ENCODE measurements at regions not wholly inside any gene's neighbourhood (a gene's known extent, or its start where the extent isn't known, plus 50 kb on each side); places are given as distances from the start of the nearest gene placed in this dataset.
A peak's percentile ranks its signal among the peaks of the same experiment; 100 is the strongest.
"Not testable (repeated sequence)": the region's sequence is repeated elsewhere in the genome, so short reads cannot be mapped to it uniquely, and the experiment has no call there.

DNA sequence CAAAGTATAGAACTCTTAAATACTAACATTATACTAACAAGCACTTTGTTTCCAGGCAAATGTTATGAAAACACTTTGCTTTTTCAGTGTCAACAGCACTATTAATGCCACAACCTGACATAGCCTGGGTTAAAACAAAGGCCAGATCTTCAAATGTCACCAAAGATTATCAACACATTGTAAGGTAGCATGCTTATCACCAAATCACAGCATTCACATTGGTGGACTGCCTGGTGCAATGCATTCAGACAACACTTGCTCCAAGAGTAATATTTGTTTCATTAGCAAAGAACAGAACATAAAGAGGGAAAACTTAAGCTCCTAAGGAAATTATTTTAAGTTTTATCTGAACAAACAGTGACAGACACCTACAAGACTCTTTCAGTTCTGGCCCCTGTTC, 1361.2 kb downstream of the CDH8 start:
- no peak for DNase-seq (ENCODE audit: low read depth)

DNA sequence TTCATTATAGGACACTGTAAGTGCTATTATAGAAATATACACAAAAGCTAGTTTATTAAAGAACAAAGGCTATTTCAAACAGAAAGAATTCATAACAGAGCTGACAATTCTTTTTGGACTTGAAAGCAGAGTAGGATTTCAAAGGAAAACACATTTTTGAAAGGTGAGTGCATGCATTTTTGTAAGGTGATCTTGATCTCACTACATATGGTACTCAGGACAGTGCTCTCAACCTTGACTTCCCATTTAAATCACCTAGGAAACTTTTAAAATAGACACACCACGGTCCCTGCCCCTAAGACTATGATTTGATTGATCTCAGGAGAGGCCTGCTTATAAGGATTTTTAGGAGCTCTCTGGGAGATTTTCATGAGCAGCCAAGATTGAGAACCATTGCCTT, 1362.0 kb downstream of the CDH8 start:
- no peak for DNase-seq (ENCODE audit: low read depth)

DNA sequence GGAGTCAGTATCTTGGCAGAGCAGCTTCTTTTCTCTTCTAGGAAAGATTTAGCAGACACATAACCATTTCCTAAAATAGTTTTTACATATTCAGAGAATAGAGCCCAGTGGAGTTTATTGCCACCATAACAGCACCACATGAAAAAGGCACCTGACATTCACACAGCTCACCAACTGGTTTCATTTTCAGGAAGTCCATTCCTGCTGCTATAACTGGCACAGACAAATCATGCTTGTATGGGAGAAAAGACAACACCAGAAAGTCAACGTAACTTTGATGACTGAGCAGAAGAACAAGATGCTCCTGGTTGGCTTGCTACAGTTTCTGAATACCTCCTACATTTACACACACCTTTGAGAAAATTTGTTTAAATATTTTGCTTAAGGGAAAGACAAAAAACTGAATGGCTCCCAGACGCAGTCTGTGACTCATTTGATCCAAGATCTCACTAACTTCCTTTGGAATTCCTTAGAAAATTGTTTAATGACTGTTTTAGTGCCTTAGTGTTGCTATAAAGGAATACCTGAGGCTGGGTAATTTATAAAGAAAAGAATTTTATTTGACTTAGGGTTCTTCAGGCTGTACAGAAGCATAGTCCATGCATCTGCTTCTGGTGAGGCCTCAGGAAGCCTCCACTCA, 1380.6 kb downstream of the CDH8 start:
- no peak for DNase-seq (ENCODE audit: low read depth)

DNA sequence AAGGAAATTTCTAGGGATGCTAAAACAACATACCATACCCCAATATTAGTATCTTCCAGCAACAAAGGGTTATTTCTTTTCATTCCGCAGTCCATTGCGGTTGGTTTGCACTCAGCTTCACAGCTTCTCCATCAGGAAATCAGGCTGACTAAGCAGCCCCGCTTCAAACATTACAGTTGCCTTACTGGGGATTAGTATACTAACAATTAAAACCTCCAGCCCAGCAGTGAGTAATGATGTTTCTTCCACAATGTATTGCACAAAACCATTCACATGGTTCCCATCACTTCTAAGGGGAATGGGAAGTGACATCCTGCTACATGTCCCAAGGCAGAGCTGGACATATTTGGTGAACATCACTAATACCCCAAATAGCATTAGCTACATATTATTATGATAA, 1384.9 kb downstream of the CDH8 start:
- DNase-seq (ENCODE audit: low read depth): no peak

DNA sequence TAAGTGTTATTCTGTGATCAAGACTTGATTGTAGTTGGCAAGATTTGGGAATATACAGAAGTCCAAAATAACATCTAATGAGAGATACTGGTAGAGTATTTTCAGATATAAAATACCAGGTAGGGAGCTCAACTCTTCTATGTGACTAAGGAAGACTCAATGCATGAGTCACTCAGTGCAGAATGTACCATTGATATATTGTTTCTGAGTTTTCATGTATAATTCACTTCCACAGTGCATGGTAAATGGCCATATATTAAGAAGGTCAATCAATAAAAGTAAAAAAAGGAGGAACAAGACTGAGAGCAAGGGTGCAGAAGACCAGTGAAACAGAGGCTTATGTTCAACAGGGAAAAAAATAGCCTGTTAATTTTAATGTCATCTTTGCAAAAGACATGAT, 1387.9 kb downstream of the CDH8 start:
- DNase-seq (ENCODE audit: low read depth): no peak

DNA sequence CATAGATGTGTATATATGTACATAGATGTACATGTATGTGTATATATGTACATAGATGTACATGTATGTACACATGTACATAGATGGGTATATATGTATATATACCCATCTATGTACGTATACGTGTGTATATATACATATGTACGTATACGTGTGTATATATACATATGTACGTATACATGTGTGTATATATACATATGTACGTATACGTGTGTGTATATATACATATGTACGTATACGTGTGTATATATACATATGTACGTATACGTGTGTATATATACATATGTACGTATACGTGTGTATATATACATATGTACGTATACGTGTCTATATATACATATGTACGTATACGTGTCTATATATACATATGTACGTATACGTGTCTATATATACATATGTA, 1388.8 kb downstream of the CDH8 start:
- not testable (repeated sequence) for DNase-seq (ENCODE audit: low read depth)

DNA sequence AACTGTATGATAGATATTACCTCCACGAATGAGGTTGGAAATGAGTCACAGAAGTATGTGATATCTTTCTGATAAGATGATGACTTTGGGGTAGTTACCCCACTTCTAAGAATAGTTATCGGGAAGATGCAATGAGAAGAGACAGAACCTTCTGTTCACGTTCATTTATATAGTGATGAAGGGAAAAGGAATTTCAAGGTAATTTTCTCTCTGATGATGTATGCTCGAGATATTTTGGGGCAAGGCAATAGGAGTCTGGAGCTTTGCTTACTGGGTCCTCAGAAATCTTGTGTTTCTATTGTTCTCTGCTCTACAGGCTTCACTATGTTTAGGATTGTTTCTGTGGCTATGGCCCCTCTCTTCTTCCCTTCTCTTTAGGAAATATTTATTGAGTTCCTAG, 1389.6 kb downstream of the CDH8 start:
- DNase-seq (ENCODE audit: low read depth): no peak

DNA sequence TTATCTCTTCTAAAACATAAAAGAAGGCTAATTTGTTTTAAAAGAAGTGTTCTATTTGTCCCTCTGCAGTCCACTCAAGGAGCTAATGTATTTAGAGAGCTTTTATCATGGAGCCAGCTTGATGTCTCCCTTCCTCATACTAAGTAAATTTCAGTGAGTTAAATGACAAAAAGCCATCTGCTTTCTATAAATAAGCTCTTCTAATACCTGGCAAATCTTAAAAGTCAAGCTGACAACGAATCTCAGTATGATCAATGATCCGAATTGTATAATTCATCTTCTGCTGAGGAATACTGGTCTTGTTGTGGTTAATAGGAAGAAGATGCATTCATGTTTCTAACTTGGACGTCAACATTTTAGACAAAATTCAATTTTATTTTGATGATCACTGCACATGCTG, 1390.7 kb downstream of the CDH8 start:
- DNase-seq (ENCODE audit: low read depth): no peak

DNA sequence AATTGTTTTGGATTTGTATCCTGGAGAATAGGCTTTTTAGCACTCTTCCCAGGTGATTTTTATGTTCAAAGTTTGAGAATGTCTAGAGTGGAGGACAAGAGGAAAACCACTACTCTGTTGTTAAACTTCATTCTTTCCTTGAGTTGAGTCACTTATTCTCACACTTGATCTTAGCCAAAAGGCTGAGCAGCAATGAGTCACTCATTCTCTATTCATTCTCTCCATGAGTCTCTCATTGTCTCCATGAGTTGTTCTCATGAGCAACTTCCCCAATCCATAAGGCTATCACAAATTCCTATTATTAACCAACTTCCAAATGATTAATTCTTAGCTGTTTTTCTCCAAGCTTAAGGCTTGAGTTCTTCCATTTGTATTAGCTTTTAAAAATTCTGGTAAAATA, 1393.3 kb downstream of the CDH8 start:
- DNase-seq (ENCODE audit: low read depth): peak; percentile 2

DNA sequence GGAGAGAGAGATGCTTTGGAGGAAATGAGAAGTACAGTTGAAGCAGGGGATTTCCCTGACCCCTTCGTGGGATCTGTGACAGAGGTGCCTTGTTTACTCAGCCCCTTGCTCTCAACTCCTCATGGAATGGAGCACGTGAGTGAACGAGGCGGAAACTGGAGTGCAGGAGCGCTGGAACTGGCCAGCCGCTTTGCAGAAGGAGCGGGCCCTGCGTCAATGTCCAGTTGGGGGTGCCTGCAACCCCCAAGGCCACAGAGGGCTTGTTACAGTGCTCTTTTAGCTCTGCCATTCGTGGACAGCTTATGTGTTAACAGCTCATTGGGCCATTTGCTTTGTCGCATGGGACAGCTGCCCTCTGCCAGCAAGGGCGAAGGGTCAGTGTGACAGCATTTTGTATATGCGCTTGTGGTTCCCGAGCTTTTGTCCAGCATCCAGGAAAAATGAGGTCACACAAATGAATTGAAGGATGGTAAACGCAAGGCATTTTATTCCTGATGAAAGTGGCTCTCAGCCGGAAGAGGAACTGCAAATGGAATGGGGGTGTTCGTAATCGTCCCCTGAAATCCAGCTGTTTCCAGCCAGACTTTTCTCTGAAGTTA, 1395.1 kb downstream of the CDH8 start:
- no peak for DNase-seq (ENCODE audit: low read depth)

DNA sequence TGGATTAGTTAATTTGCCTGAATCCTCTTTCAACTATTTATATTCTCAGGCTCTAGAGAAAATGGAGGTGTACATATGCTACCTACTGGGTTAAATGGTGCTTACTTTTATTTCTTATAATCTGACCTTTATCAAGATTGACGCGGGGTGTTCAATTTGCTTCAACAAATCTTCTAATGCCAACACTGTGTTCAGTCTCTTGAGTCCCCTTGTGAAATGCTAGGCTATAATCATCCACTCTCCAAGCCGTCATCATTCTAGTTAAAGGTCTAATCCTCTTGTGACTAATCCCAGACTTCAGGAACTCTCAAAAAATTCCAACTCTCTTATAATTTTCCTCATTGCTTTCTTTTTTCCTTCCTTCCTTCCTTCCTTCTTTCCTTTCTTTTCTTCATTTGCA, 1396.2 kb downstream of the CDH8 start:
- DNase-seq (ENCODE audit: low read depth): no peak

DNA sequence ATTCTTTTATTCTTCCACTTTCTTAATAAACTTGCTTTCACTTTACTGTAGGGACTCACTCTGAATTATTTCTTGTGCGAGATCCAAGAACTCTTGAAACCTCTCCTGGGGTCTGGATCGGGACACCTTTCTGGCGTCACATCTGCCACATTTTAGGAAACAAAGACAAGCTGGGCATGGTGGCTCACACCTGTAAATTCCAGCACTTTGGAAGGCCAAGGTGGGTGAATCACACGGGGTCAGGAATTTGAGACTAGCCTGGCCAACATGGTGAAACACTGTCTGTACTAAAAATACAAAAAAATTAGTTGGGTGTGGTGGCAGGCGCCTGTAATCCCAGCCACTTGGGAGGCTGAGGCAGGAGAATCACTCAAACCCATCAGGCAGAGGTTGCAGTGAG, 1399.6 kb downstream of the CDH8 start:
- DNase-seq (ENCODE audit: low read depth): not testable (repeated sequence)

DNA sequence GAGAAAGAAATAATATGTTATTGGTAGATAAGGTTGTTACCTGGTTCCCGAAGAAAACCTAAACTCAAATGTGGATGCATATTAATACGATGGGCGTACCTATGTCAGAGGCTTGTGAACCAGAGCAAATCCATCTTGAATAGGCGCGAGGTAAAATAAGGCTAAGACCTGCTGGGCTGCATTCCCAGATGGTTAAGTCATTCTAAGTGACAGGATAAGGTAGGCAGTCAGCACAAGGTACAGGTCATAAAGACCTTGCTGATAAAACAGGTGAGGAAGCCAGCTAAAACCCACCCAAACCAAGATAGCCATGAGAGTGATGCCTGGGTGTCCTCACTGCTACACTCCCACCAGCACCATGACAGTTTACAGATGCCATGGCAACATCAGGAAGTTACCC, 1400.1 kb downstream of the CDH8 start:
- DNase-seq (ENCODE audit: low read depth): no peak

DNA sequence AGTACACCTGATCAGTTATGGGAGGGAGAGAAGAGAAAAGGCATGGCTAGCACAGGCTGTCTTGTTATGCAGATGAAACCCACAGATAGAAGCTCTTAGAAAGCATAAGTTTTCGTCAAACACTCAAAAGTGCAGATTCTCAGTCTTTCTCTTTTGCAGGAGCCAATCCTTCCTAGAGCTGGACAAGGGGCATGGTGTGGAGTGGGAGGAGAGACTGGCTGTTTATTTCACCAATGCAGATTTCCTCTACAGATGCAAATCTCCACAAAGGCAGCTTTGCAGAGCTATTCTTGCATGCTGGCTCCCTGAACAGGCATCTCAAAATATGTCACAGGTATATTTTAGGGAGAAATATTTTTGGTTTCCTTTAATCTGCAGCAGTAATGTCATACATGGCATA, 1400.7 kb downstream of the CDH8 start:
- no peak for DNase-seq (ENCODE audit: low read depth)

DNA sequence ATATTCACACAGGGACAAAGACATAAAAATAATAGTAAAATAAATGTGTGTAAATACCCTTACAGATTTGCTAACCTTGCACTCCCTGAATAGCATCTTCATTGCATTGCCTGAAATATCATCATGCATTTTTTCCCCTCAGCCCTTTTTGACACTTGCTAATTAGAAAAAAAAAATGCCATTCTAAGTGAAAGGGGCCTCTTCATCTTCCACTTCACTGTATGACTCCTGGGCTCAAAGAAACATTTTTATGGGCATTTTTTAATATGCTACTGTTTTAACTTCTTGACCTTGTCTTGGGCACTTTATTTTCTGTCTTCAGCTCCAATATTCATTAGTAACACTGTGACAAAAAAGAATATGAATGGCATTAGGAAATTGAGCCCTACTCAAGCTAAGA, 1424.4 kb downstream of the CDH8 start:
- DNase-seq (ENCODE audit: low read depth): no peak

DNA sequence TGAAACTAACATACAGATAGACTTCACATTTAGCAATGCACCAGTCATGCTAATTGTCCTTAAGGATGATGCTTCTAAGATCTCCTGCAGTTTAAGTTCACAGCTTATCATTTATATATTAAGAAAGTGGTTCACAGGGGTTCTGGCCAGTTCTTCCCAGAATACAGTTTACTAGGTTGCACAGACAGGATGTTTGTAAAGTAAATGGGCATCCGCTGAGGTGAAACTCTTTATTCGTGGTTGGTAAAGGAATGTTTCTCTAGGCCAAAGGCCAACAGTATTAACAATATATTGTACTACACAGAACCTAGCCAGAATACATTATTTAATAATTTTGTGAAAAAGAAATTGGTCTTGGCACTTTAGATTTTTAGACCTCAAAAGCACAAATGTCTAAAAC, 1427.3 kb downstream of the CDH8 start:
- DNase-seq (ENCODE audit: low read depth): no peak

DNA sequence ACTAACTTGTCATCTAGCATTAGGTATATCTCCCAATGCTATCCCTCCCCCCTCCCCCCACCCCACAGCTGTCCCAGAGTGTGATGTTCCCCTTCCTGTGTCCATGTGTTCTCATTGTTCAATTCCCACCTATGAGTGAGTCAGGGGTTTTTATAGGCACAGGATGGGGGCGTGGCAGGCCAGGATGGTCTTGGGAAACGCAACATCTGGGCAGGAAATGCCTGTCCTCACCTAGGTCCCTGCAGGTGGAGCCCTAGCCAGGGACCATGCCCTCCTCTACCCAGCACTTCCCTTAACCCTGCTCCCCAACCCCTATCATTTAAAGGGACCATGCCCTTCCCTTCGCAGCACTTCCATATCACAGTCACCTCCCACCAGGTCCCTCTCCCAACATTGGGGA, 1430.6 kb downstream of the CDH8 start:
- not testable (repeated sequence) for DNase-seq (ENCODE audit: low read depth)

DNA sequence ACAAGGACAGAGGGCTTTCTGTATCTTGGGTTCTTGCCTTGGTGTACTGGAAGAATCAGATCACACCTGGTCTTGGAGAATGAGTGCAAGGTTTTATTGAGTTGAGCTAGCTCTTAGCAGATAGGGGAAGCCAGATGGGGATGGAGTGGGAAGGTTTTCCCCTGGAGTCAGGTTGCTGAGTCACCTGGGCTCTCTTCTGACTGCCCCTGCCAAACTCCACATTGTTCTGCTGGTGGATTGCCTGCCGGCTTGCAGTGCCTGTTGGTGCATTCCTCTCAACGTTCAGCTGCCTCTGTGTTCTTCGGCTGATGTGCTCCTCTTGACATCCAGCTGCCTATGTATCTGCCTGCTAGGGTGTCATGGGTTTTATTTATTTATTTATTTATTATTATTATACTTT, 1431.1 kb downstream of the CDH8 start:
- DNase-seq (ENCODE audit: low read depth): no peak

DNA sequence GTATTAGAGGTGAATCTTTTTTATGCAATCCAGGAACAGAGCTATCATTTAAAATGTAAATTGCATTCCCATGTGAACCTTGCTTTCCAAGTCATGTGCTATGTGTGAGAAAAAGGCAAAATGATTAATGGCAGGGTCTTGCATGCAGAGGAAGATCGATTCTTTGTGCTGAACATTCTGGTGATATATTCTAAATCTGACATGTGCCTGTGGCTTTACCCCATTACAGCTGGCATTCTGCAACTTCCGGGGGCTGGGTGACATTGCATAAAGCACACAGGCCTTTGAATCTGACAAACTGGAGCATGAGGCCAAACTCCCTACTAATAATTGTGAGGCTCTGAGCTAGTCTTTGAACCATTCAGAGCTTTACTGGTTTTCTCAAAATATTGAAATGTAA, 1449.7 kb downstream of the CDH8 start:
- no peak for DNase-seq (ENCODE audit: low read depth)

DNA sequence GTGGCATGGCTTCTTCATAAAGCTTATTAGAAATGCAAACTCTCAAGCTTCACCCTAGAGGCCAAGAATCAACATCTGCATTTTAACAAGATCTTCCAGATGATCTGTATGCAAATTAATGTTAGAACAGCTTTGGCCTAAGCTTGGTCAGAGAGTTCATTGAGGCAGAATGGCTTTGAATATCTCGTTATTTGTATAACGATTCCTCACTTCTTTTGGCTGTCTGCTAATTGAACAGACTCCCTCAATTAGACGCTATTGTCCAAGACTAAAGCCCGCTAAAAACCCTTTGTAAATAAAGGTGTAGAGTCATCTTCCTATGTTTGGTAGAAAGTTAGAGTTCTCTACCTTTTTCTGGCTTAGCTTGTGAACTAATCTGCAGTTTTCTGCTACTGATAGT, 1453.7 kb downstream of the CDH8 start:
- no peak for DNase-seq (ENCODE audit: low read depth)

DNA sequence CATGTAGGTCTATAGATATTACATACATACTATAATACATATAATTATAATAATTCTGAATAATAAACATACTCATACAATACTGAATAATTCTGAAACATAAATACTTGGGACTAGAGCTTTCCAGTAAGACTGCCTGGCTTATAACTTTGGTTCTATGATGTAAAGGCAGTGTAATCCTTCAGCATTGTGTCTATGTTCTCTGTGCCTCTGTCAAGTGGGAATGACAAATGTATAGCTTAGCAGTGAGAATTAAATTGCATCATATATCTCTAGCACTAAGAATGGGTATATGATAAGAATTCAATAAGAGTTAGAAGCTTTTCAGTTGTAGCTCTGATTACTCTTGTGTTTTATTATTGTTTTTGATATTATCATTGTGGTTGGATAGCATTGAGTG, 1469.3 kb downstream of the CDH8 start:
- DNase-seq (ENCODE audit: low read depth): no peak

DNA sequence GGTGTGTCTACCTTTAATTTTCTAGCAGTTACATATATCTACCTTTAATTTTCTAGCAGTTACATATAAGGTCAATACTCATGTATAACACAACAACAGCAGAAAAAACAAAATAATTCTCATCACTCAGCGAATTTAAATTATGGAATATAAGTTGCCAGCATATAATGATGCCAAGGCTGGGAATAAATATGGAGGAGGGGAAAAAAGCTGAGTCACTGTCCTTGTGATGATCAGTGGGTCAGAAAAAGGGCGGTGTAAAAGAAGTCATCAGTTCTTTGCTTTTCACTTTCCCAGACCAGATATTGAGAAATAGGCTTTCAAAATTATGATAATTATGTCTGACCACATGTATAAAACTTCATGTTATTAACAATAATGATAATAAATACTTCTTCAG, 1471.7 kb downstream of the CDH8 start:
- DNase-seq (ENCODE audit: low read depth): no peak

DNA sequence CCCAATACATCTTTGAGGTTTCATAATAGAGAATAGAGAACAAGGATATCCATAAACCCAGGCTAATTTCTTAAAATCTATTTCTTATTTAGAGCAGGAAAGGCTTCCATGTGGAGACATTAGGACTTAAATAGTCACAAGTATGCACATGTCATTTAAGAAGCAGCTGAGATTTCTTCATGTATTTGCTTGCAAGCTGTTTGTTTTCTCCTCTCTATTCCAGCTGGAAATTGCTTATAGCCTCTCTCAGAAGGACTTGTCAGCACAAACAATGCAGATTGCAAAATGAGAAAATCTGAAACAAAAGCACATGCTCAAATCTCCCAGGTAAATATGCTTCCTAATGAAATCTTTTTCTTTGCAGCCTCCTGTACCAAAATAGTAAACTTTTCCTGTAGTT, 1473.1 kb downstream of the CDH8 start:
- DNase-seq (ENCODE audit: low read depth): no peak

DNA sequence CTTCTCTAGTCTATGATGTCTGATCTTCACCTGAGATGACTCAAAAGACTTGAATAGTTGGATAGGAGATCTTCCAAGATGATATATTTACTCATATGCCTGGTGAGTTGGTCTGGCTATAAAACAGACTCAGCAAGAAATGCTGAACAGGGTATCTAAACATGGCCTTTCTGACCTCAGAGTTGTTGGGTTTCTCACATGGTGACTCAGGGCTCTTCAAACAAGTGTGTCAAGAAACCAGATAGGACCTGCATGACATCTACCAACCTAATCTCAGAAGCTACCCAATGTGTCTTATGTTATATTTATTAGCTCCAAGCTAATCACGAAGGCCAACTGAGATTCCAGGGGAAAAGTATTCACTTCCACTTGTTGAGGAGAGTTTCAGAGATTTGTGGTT, 1477.3 kb downstream of the CDH8 start:
- DNase-seq (ENCODE audit: low read depth): no peak
